HepG2 (cell line): ENCODE measurements at regions not wholly inside any gene's neighbourhood (a gene's known extent, or its start where the extent isn't known, plus 50 kb on each side); places are given as distances from the start of the nearest gene placed in this dataset.

Experiments used
- ATAC-seq: fragments of 200-7000 bp; cut with Tn5 transposase; 3 replicates; pipeline ENCODE4 v1.9.1; 2020; ENCODE audit warnings: mild to moderate bottlenecking, moderate library complexity
- BruUV-seq: library from RNA; stranded (reverse); fragments of 400-500 nt; replicated peaks from 2 replicates; lab custom pipeline; 2021; lab: Mats Ljungman, UMichigan
- CTCF ChIA-PET: fragments of 300-600 bp; formaldehyde crosslinking; extraction: SDS; loops from one replicate; lab custom pipeline; 2021; ENCODE audit warnings: low total read pairs, inconsistent platforms, low intra/inter-chr PET ratio; lab: Yijun Ruan, JAX
- POLR2A ChIA-PET: fragments of 350-600 bp; sonication (Branson Sonifier 250); formaldehyde crosslinking; loops from one replicate; lab custom pipeline; 2020; ENCODE audit warnings: antibody characterized with exemption, inconsistent platforms; lab: Yijun Ruan, JAX
- DNase-seq: peaks from one replicate; pipeline ENCODE4 v3.0.0-alpha.2; 2015; ENCODE audit warnings: low spot score
- FAIRE-seq: peaks from 3 replicates; lab custom pipeline; 2011; peaks lifted over from hg19 to GRCh38; lab: Jason Lieb, UNC
- H2AFZ ChIP-seq: one replicate; pipeline ENCODE4 v1.6.1; 2011; ENCODE audit warnings: low read length, inconsistent platforms
- H3K27ac ChIP-seq: fragments of 300-600 bp; 3 replicates; pipeline ENCODE4 v1.8.0; 2011; ENCODE audit warnings: mixed run types, mild to moderate bottlenecking, mixed read lengths, low read length, inconsistent platforms; ENCODE audit not compliant: insufficient read depth; ENCODE audit errors: extremely low read length
- H3K27me3 ChIP-seq, 2 experiments: fragments of 200-600 bp in 1 of 2; 2 replicates in 1 of 2; 3 replicates in 1 of 2; pipeline versions ENCODE4 v1.6.0 to v1.8.0; 2011; ENCODE audit warnings: low read length in 2 of 2, mild to moderate bottlenecking in 2 of 2, moderate library complexity in 2 of 2, inconsistent platforms in 1 of 2; ENCODE audit not compliant: insufficient read depth in 2 of 2, control insufficient read depth in 1 of 2
- H3K36me3 ChIP-seq, 2 experiments: fragments of 200-600 bp in 1 of 2; replicated peaks in 1 of 2; 2 replicates in 1 of 2; 3 replicates in 1 of 2; pipeline versions ENCODE4 v1.5.1 to v1.8.0; 2011; ENCODE audit warnings: low read length in 2 of 2, inconsistent platforms in 1 of 2; ENCODE audit not compliant: insufficient read depth in 2 of 2, control insufficient read depth in 1 of 2
- H3K4me1 ChIP-seq: 2 replicates; pipeline ENCODE4 v1.5.1; 2012; ENCODE audit warnings: low read length, inconsistent platforms; ENCODE audit not compliant: insufficient read depth
- H3K4me2 ChIP-seq: 2 replicates; pipeline ENCODE4 v1.6.0; 2011; ENCODE audit warnings: low read depth, low read length, inconsistent platforms
- H3K4me3 ChIP-seq, 3 experiments: fragments of 200-600 bp in 1 of 3; sonication (generic), shearing (Covaris generic) in 1 of 3; replicated peaks in 1 of 3; 2 replicates each; pipeline ENCODE4 v1.5.1; 2011 to 2016; ENCODE audit warnings: low read length in 3 of 3, inconsistent platforms in 2 of 3, low read depth in 2 of 3, mild to moderate bottlenecking in 2 of 3, control low read depth in 1 of 3, mixed read lengths in 1 of 3; ENCODE audit not compliant: insufficient read depth in 1 of 3
- H3K79me2 ChIP-seq: one replicate; pipeline ENCODE4 v1.6.1; 2011; ENCODE audit warnings: low read length, inconsistent platforms; ENCODE audit not compliant: insufficient read depth
- H3K9ac ChIP-seq: 2 replicates; pipeline ENCODE4 v1.6.0; 2011; ENCODE audit warnings: mild to moderate bottlenecking, low read depth, low read length, inconsistent platforms; ENCODE audit not compliant: insufficient read depth
- H3K9me3 ChIP-seq: 2 replicates; pipeline ENCODE4 v1.5.1; 2012; ENCODE audit warnings: mild to moderate bottlenecking, low read length
- H4K20me1 ChIP-seq: 2 replicates; pipeline ENCODE4 v1.6.0; 2011; ENCODE audit warnings: inconsistent platforms, mild to moderate bottlenecking, low read length, moderate library complexity; ENCODE audit not compliant: insufficient read depth
- ARID4A ChIP-seq: sonication (generic); formaldehyde crosslinking; IDR thresholded peaks from 2 replicates; pipeline ENCODE4 v1.5.0; 2020; ENCODE audit warnings: mild to moderate bottlenecking, missing genetic modification reagents, borderline replicate concordance
- CBX1 ChIP-seq: IDR thresholded peaks from one replicate; pipeline ENCODE4 v1.6.1; 2016; ENCODE audit warnings: antibody characterized with exemption, low read depth
- CEBPB ChIP-seq: IDR thresholded peaks from 2 replicates; pipeline ENCODE4 v1.6.1; 2011; ENCODE audit warnings: low read depth, low read length, improper control_type of control experiment, borderline replicate concordance
- MEIS2 ChIP-seq: sonication (generic); formaldehyde crosslinking; IDR thresholded peaks from 2 replicates; pipeline ENCODE4 v1.9.0; 2021; ENCODE audit warnings: mild to moderate bottlenecking, missing genetic modification reagents
- PHF8 ChIP-seq: sonication (generic); formaldehyde crosslinking; IDR thresholded peaks from 2 replicates; pipeline ENCODE4 v1.5.0; 2020; ENCODE audit warnings: missing genetic modification reagents
- PLSCR1 ChIP-seq: sonication (generic); formaldehyde crosslinking; IDR thresholded peaks from 2 replicates; pipeline ENCODE4 v1.5.0; 2020; ENCODE audit warnings: missing genetic modification reagents, mild to moderate bottlenecking, borderline replicate concordance
- SCMH1 ChIP-seq: sonication (generic); formaldehyde crosslinking; IDR thresholded peaks from 2 replicates; pipeline ENCODE4 v1.9.0; 2021; ENCODE audit warnings: missing genetic modification reagents, mild to moderate bottlenecking, borderline replicate concordance
- TGIF2 ChIP-seq: IDR thresholded peaks from 2 replicates; pipeline ENCODE4 v1.6.1; 2016; ENCODE audit warnings: control low read depth, missing compliant biosample characterization
- TIGD3 ChIP-seq: sonication (generic); formaldehyde crosslinking; IDR thresholded peaks from 2 replicates; pipeline ENCODE4 v1.5.1; 2020; ENCODE audit warnings: mild to moderate bottlenecking, missing genetic modification reagents, borderline replicate concordance
- ZBTB21 ChIP-seq: sonication (generic); formaldehyde crosslinking; IDR thresholded peaks from 2 replicates; pipeline ENCODE4 v1.4.0; 2020; ENCODE audit warnings: missing genetic modification reagents
- ZC3H13 ChIP-seq: sonication (generic); formaldehyde crosslinking; IDR thresholded peaks from 2 replicates; pipeline ENCODE4 v1.8.1; 2023; ENCODE audit warnings: mild to moderate bottlenecking, missing genetic modification reagents, moderate library complexity
- ZNF10 ChIP-seq: sonication (generic); formaldehyde crosslinking; IDR thresholded peaks from 2 replicates; pipeline ENCODE4 v1.4.0; 2020; ENCODE audit warnings: mild to moderate bottlenecking, low read depth, missing genetic modification reagents, borderline replicate concordance
- ZNF124 ChIP-seq: sonication (generic); formaldehyde crosslinking; IDR thresholded peaks from 2 replicates; pipeline ENCODE4 v1.4.0; 2020; ENCODE audit warnings: missing genetic modification reagents
- ZNF460 ChIP-seq: sonication (generic); formaldehyde crosslinking; IDR thresholded peaks from 2 replicates; pipeline ENCODE4 v1.5.1; 2020; ENCODE audit warnings: missing genetic modification reagents, mild to moderate bottlenecking, borderline replicate concordance
- ZNF660 ChIP-seq: sonication (generic); formaldehyde crosslinking; IDR thresholded peaks from 2 replicates; pipeline ENCODE4 v1.5.1; 2020; ENCODE audit warnings: mild to moderate bottlenecking, low read depth, missing genetic modification reagents, borderline replicate concordance
- ZNF850 ChIP-seq: sonication (generic); formaldehyde crosslinking; conservative IDR thresholded peaks from 2 replicates; pipeline ENCODE4 v1.9.0; 2021; ENCODE audit warnings: mild to moderate bottlenecking, missing genetic modification reagents
- WGBS: methylation state at CpG from one replicate; pipeline ENCODE4 v1.1.6; 2017; ENCODE audit warnings: low lambda C conversion rate; 5-methylcytosine and 5-hydroxymethylcytosine counted together
- in situ Hi-C: cut with HindIII; loops from 2 replicates; pipeline ENCODE4 v1.10.0; 2017; ENCODE audit warnings: low pct_unique_long_range_greater_than_20kb; ENCODE audit not compliant: extremely low pct_ligation_motif_present
- intact Hi-C: fragments of 100-400 bp; cut with micrococcal nuclease; formaldehyde crosslinking; loops from one replicate; pipeline ENCODE4 v1.10.0; 2022; ENCODE audit not compliant: unreplicated experiment
- TF ChIP-seq, protein P1 (sequence below): IDR thresholded peaks from 2 replicates; pipeline ENCODE4 v1.6.1; 2012; ENCODE audit warnings: inconsistent platforms
- TF ChIP-seq, protein P2 (sequence below): sonication (generic); formaldehyde crosslinking; IDR thresholded peaks from 2 replicates; pipeline ENCODE4 v1.8.1; 2023; ENCODE audit warnings: mild to moderate bottlenecking, moderate library complexity, missing genetic modification reagents

GRCh38 chr5:87113861-87114260 lies 153.8 kb upstream of the RASA1 start (continued):
- TF ChIP-seq ZBTB21 (CRISPR knock-in tag): no peak
- TF ChIP-seq ARID4A (CRISPR knock-in tag): no peak
- no peak for TF ChIP-seq ZNF660 (CRISPR knock-in tag)
- TF ChIP-seq ZNF124 (CRISPR knock-in tag): no peak
- no peak for TF ChIP-seq ZNF460
- TF ChIP-seq CEBPB: no peak
- TF ChIP-seq PLSCR1 (CRISPR knock-in tag): no peak

DNA sequence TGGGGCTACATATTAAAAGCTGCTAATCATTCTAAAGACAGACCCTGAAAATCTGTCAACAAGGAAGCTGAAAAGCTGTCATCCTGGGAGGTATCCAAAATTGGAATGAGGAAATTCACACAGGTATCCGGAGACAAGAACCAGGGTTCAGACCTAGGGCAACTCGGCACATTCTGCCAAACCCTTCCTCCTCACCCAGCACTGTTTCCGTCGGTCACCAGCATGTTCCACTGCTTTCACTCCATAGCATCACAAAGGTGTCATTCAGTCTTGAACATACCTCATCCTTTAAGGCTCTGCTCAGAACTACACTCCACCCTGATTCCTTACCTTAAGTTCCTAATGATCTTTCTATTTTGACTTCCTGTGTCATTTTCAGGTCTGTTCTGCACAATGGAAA lies 153.1 kb upstream of the RASA1 start:
- no peak for DNase-seq
- ChIA-PET CTCF (no interaction called here), POLR2A (no interaction called here)
- intact Hi-C loops (no loop called here), in situ Hi-C loops (no loop called here)
- no peak for FAIRE-seq
- Histone ChIP-seq H3K9ac (no peak overlapping the region), H3K27ac (no peak overlapping the region), H2AFZ (no peak overlapping the region), H4K20me1 (no peaks in the 10 kb centered on the region), H3K9me3 (no peaks in the 10 kb centered on the region), H3K4me3 (no peak overlapping the region), H3K79me2 (no peaks in the 10 kb centered on the region), H3K27me3 (no peaks in the 10 kb centered on the region), H3K4me2 (no peak overlapping the region), H3K36me3 (no peaks in the 10 kb centered on the region), H3K4me1 (no peaks in the 10 kb centered on the region)
- 8% methylated on average over 4 of the region's 4 CpGs for WGBS
- BruUV-seq: no TSS peak
- ATAC-seq: no peak
- TF ChIP-seq, protein P1, sequence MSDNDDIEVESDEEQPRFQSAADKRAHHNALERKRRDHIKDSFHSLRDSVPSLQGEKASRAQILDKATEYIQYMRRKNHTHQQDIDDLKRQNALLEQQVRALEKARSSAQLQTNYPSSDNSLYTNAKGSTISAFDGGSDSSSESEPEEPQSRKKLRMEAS: no peak
- no peak for TF ChIP-seq PHF8
- no peak for TF ChIP-seq MEIS2 (CRISPR knock-in tag)
- TF ChIP-seq TGIF2 (CRISPR knock-in tag): no peak
- TF ChIP-seq ZNF850 (CRISPR knock-in tag): no peak
- TF ChIP-seq TIGD3 (CRISPR knock-in tag): no peak
- TF ChIP-seq ZNF10 (CRISPR knock-in tag): no peak
- TF ChIP-seq ZC3H13: no peak
- no peak for TF ChIP-seq CBX1
- TF ChIP-seq, protein P2, sequence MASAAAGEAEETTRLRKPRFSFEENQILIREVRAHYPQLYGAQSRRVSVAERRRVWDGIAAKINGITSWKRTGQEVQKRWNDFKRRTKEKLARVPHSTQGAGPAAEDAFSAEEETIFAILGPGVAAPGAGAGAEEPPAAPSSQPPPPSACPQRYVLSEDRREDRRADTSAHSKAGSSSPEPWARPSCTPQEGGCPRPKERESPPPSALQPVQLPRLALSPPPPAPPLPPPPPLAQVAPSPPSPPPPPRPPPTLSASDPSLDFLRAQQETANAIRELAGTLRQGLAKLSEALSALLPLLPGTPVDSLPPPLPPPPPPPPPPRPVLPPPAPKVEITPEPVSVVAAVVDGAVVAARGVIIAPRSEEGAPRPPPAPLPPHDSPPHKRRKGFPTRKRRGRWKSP: no peak
- TF ChIP-seq SCMH1 (CRISPR knock-in tag): no peak
